Smooth muscle cell (in vitro differentiated cells): ENCODE measurements at regions not wholly inside any gene's neighbourhood (a gene's known extent, or its start where the extent isn't known, plus 50 kb on each side); places are given as distances from the start of the nearest gene placed in this dataset.
"Not testable (repeated sequence)": the region's sequence is repeated elsewhere in the genome, so short reads cannot be mapped to it uniquely, and the experiment has no call there.

ENCODE experiments used
- DNase-seq: peaks from one replicate; lab custom pipeline; 2025; ENCODE audit not compliant: unreplicated experiment; lab: John Stamatoyannopoulos, UW
- H2AFZ ChIP-seq: fragments of 200-600 bp; sonication (generic); 2 replicates; pipeline ENCODE4 v1.6.0; 2016; ENCODE audit warnings: antibody characterized with exemption, low read depth, mild to moderate bottlenecking
- H3F3A ChIP-seq: fragments of 200-600 bp; sonication (generic); 2 replicates; pipeline ENCODE4 v1.6.0; 2017; ENCODE audit warnings: antibody characterized with exemption, low read depth
- H3K27ac ChIP-seq: fragments of 200-600 bp; sonication (generic); 2 replicates; pipeline ENCODE4 v1.5.1; 2016; ENCODE audit warnings: low read depth, mild to moderate bottlenecking
- H3K27me3 ChIP-seq: fragments of 200-600 bp; sonication (generic); 2 replicates; pipeline ENCODE4 v1.6.1; 2016; ENCODE audit warnings: low read depth, mild to moderate bottlenecking
- H3K36me3 ChIP-seq: fragments of 200-600 bp; sonication (generic); 2 replicates; pipeline ENCODE4 v1.5.1; 2016; ENCODE audit warnings: low read depth
- H3K4me1 ChIP-seq: fragments of 200-600 bp; sonication (generic); 2 replicates; pipeline ENCODE4 v1.5.1; 2016; ENCODE audit warnings: low read depth
- H3K4me2 ChIP-seq: fragments of 200-600 bp; sonication (generic); 2 replicates; pipeline ENCODE4 v1.6.0; 2016; ENCODE audit warnings: mild to moderate bottlenecking
- H3K4me3 ChIP-seq: fragments of 200-600 bp; sonication (generic); 2 replicates; pipeline ENCODE4 v1.5.1; 2016; ENCODE audit warnings: mild to moderate bottlenecking
- H3K79me2 ChIP-seq: fragments of 200-600 bp; sonication (generic); 2 replicates; pipeline ENCODE4 v1.6.0; 2016; ENCODE audit warnings: low read depth, mild to moderate bottlenecking
- H3K9ac ChIP-seq: fragments of 200-600 bp; sonication (generic); 2 replicates; pipeline ENCODE4 v1.6.0; 2016; ENCODE audit warnings: low read depth
- H3K9me3 ChIP-seq: fragments of 200-600 bp; sonication (generic); replicated peaks from 2 replicates; pipeline ENCODE4 v1.5.1; 2016; ENCODE audit warnings: low read depth
- H4K20me1 ChIP-seq: fragments of 200-600 bp; sonication (generic); 2 replicates; pipeline ENCODE4 v1.6.0; 2016; ENCODE audit warnings: low read depth
- WGBS: methylation state at CpG from one replicate; pipeline ENCODE4 v1.1.7; 2016; ENCODE audit warnings: low lambda C conversion rate; 5-methylcytosine and 5-hydroxymethylcytosine counted together
- TF ChIP-seq, protein P1 (sequence below): fragments of 200-600 bp; sonication (generic); IDR thresholded peaks from 2 replicates; pipeline ENCODE4 v1.5.1; 2017; ENCODE audit warnings: borderline replicate concordance, mild to moderate bottlenecking, antibody characterized with exemption; ENCODE audit not compliant: insufficient read depth, poor library complexity, severe bottlenecking

GRCh38 chr6:3672339-3672738 is 79.2 kb downstream of the PXDC1 start:
- H4K20me1 ChIP-seq, H2AFZ ChIP-seq, H3K36me3 ChIP-seq, H3K4me2 ChIP-seq, H3F3A ChIP-seq, H3K79me2 ChIP-seq, H3K27ac ChIP-seq, H3K4me3 ChIP-seq, H3K27me3 ChIP-seq, H3K9ac ChIP-seq, H3K4me1 ChIP-seq, DNase-seq, H3K9me3 ChIP-seq: not testable (repeated sequence)
- WGBS = 89% methylated on average over 4 of the region's 4 CpGs

GRCh38 chr6:3671382-3671781 is 80.1 kb downstream of the PXDC1 start:
- DNase-seq = no peak
- Histone ChIP-seq H3K9me3 (no peaks in the 10 kb centered on the region), H3K4me2 (no peak overlapping the region), H3K4me3 (no peak overlapping the region), H3K27ac (no peak overlapping the region), H3K27me3 (no peaks in the 10 kb centered on the region), H3K79me2 (no peaks in the 10 kb centered on the region), H3K4me1 (no peaks in the 10 kb centered on the region), H4K20me1 (no peaks in the 10 kb centered on the region), H3K36me3 (no peaks in the 10 kb centered on the region), H3K9ac (no peak overlapping the region), H2AFZ (no peak overlapping the region), H3F3A (no peaks in the 10 kb centered on the region)
- WGBS = 94% methylated on average over 1 of the region's 1 CpG
- TF ChIP-seq, protein P1, sequence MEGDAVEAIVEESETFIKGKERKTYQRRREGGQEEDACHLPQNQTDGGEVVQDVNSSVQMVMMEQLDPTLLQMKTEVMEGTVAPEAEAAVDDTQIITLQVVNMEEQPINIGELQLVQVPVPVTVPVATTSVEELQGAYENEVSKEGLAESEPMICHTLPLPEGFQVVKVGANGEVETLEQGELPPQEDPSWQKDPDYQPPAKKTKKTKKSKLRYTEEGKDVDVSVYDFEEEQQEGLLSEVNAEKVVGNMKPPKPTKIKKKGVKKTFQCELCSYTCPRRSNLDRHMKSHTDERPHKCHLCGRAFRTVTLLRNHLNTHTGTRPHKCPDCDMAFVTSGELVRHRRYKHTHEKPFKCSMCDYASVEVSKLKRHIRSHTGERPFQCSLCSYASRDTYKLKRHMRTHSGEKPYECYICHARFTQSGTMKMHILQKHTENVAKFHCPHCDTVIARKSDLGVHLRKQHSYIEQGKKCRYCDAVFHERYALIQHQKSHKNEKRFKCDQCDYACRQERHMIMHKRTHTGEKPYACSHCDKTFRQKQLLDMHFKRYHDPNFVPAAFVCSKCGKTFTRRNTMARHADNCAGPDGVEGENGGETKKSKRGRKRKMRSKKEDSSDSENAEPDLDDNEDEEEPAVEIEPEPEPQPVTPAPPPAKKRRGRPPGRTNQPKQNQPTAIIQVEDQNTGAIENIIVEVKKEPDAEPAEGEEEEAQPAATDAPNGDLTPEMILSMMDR = no peak

- WGBS = 91% methylated on average over 1 of the region's 1 CpG
- Histone ChIP-seq H3K79me2 (no peaks in the 10 kb centered on the region), H3K4me2 (no peak overlapping the region)
Observed at GRCh38 chr6:3670356-3670755, 81.2 kb downstream of the PXDC1 start.

DNA sequence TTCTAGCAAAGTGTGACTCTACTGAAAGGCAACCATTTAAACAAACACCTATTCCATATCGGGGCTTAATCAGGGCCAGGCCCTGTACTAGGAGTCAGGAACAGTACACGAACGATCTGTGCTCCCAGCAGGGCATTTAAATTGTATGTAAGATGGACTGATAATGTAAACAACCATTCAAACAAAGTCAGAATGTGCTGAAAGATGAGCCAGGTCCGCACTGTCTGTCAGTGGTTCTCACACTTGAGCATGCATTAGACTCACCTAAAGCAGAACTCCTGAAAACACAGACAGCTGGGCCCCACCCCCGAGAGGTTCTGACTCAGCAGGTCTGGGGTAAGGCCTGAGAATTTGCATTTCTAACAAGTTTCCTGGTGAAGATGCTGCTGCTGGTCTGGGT is 81.6 kb downstream of the PXDC1 start:
- TF ChIP-seq, protein P1 = no peak
- Histone ChIP-seq H4K20me1 (no peaks in the 10 kb centered on the region), H2AFZ (no peak overlapping the region), H3K27me3 (no peaks in the 10 kb centered on the region), H3K4me1 (no peaks in the 10 kb centered on the region), H3K79me2 (no peaks in the 10 kb centered on the region), H3K9me3 (no peaks in the 10 kb centered on the region), H3K4me3 (no peak overlapping the region), H3K36me3 (no peaks in the 10 kb centered on the region), H3K27ac (no peak overlapping the region), H3F3A (no peaks in the 10 kb centered on the region), H3K4me2 (no peak overlapping the region), H3K9ac (no peak overlapping the region)
- DNase-seq = no peak
- WGBS = 53% methylated on average over 5 of the region's 5 CpGs

More at GRCh38 chr6:3670356-3670755, 81.2 kb downstream of the PXDC1 start:
- H3K4me1 ChIP-seq = no peaks in the 10 kb centered on the region
- no peaks in the 10 kb centered on the region for H3K27me3 ChIP-seq
- TF ChIP-seq, protein P1 = no peak
- H4K20me1 ChIP-seq = no peaks in the 10 kb centered on the region
- no peaks in the 10 kb centered on the region for H3F3A ChIP-seq
- no peak overlapping the region for H2AFZ ChIP-seq
- DNase-seq = no peak
- no peak overlapping the region for H3K9ac ChIP-seq
- H3K27ac ChIP-seq = no peak overlapping the region
- H3K9me3 ChIP-seq = no peaks in the 10 kb centered on the region
- H3K4me3 ChIP-seq = no peak overlapping the region
- no peaks in the 10 kb centered on the region for H3K36me3 ChIP-seq
